ENCODE measurements at regions not wholly inside any gene's neighbourhood (a gene's known extent, or its start where the extent isn't known, plus 50 kb on each side); places are given as distances from the start of the nearest gene placed in this dataset.
"Not testable (repeated sequence)": the region's sequence is repeated elsewhere in the genome, so short reads cannot be mapped to it uniquely, and the experiment has no call there.

GRCh38 chr1:232123775-232124659, 497.4 kb downstream of the DISC1 start:
- TF ChIP-seq, protein P1, sequence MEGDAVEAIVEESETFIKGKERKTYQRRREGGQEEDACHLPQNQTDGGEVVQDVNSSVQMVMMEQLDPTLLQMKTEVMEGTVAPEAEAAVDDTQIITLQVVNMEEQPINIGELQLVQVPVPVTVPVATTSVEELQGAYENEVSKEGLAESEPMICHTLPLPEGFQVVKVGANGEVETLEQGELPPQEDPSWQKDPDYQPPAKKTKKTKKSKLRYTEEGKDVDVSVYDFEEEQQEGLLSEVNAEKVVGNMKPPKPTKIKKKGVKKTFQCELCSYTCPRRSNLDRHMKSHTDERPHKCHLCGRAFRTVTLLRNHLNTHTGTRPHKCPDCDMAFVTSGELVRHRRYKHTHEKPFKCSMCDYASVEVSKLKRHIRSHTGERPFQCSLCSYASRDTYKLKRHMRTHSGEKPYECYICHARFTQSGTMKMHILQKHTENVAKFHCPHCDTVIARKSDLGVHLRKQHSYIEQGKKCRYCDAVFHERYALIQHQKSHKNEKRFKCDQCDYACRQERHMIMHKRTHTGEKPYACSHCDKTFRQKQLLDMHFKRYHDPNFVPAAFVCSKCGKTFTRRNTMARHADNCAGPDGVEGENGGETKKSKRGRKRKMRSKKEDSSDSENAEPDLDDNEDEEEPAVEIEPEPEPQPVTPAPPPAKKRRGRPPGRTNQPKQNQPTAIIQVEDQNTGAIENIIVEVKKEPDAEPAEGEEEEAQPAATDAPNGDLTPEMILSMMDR (IDR thresholded peaks at IDR 0.05; ENCODE audit: low read depth, low read length): no peak
- no peak for DNase-seq
- Histone ChIP-seq H3K9me3 (no peaks in the 10 kb centered on the region), H3K4me3 (ENCODE audit: low read depth, low read length) (no peak overlapping the region), H3K27me3 (no peaks in the 10 kb centered on the region), H3K36me3 (no peaks in the 10 kb centered on the region), H3K4me1 (no peaks in the 10 kb centered on the region)

- not testable (repeated sequence) for H3K27me3 ChIP-seq; DNase-seq; H3K9me3 ChIP-seq; H3K4me3 ChIP-seq (ENCODE audit: low read depth, low read length); H3K4me1 ChIP-seq; H3K36me3 ChIP-seq
Observed at GRCh38 chr1:232117903-232118302, 491.3 kb downstream of the DISC1 start.

- Histone ChIP-seq H3K4me3 (ENCODE audit: low read depth, low read length) (no peak overlapping the region), H3K4me1 (no peaks in the 10 kb centered on the region), H3K9me3 (no peaks in the 10 kb centered on the region), H3K27me3 (no peaks in the 10 kb centered on the region), H3K36me3 (no peaks in the 10 kb centered on the region)
- DNase-seq: no peak
- TF ChIP-seq, protein P1 (IDR thresholded peaks at IDR 0.05; ENCODE audit: low read depth, low read length): no peak
Observed at GRCh38 chr1:232114985-232115384, 488.4 kb downstream of the DISC1 start.

GRCh38 chr1:232112076-232112475, 485.5 kb downstream of the DISC1 start:
- DNase-seq: no peak
- H3K4me3 ChIP-seq (ENCODE audit: low read depth, low read length): no peak overlapping the region
- H3K4me1 ChIP-seq: no peaks in the 10 kb centered on the region
- no peaks in the 10 kb centered on the region for H3K9me3 ChIP-seq
- TF ChIP-seq, protein P1 (IDR thresholded peaks at IDR 0.05; ENCODE audit: low read depth, low read length): no peak
- no peaks in the 10 kb centered on the region for H3K27me3 ChIP-seq
- H3K36me3 ChIP-seq: no peaks in the 10 kb centered on the region

GRCh38 chr1:232111611-232112010, 485.0 kb downstream of the DISC1 start:
- Histone ChIP-seq H3K36me3 (no peaks in the 10 kb centered on the region), H3K4me3 (ENCODE audit: low read depth, low read length) (no peak overlapping the region), H3K4me1 (no peaks in the 10 kb centered on the region), H3K27me3 (no peaks in the 10 kb centered on the region), H3K9me3 (no peaks in the 10 kb centered on the region)
- DNase-seq: no peak
- TF ChIP-seq, protein P1 (IDR thresholded peaks at IDR 0.05; ENCODE audit: low read depth, low read length): no peak

DNA sequence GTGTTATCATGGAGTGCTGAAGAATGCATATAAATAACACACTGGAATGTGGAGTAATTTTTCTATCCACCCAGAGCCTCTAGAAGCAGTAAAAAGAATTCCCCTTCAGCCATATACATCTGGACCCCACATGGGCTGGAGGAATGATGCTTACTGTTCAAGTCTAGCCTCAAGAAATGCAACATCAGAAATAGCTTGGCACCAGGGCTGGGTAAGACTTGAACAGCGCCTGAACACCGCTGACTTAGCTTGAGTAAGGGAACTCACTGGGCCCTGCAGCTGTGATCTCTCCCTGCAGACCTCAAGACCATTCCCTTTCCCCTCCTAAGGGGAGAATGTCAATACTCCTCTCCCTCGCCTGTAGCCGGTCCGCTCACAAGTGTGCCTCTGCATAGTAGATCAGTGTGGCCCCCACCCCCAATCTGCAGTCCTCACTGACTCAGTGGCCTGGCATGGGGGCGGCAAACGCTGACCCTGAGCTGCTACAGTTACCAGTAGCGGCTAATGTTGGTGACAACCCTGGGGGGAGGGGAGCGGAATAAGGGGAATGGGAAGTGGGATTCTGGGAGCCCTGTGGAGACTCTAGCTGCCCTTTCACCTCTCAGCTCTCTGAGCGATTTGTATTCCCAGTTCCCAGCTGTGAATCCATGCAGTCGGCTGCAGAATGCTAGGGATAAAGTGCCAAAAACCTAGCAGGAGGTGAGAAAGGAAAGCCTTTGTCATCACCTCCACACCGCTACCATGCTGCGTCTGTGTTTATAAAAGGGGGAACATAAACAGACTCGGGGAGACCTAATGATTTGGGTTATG, 483.9 kb downstream of the DISC1 start:
- Histone ChIP-seq H3K9me3 (no peaks in the 10 kb centered on the region), H3K4me3 (ENCODE audit: low read depth, low read length) (no peak overlapping the region), H3K27me3 (no peaks in the 10 kb centered on the region), H3K36me3 (no peaks in the 10 kb centered on the region), H3K4me1 (no peaks in the 10 kb centered on the region)
- TF ChIP-seq, protein P1 (IDR thresholded peaks at IDR 0.05; ENCODE audit: low read depth, low read length): no peak
- DNase-seq: no peak
